ENCODE measurements at regions not wholly inside any gene's neighbourhood (a gene's known extent, or its start where the extent isn't known, plus 50 kb on each side); places are given as distances from the start of the nearest gene placed in this dataset.

DNA sequence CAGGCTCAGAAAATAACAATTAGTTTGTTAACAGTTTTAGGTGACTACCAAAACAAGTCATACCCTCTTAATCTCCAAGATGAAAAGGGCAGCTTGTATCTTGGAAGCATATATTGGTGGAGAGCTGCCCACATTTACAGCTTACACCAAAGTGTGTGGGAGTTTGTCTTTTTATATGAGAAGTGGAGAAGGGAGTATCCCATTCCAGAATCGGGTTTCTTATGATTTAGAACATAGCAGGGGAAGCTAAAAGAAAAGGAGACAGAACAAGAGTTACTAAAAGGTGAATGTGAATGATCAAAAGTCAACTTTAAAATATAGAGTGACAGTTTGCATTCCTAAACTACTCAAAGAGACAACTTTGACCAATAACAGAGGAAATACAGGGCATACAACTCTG lies 338.6 kb upstream of the VWC2 start:
- no peak overlapping the region for H3K4me3 Mint-ChIP-seq

DNA sequence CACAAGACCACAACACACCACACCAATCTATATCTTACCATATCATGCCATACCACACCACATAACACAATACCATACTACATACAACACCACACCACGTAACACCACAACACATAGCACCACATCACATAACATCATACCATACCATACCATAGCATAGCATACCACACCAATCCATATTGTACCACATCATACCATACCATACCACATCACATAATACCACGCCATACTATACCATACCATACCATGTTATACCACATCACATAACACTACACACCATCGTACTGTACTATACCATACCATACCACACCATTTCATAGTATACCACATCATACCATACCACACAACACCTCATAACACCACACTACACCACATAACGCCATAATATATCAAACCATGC lies 335.2 kb upstream of the VWC2 start:
- no peaks in the 10 kb centered on the region for H3K36me3 Mint-ChIP-seq (ENCODE audit: low read depth)
- H3K9me3 Mint-ChIP-seq (ENCODE audit: low read depth): peaks cover 2% of the 10 kb centered on the region
- H3K4me1 Mint-ChIP-seq: no peaks in the 10 kb centered on the region
- DNase-seq (no peak), ATAC-seq (no peak)
- H3K27me3 Mint-ChIP-seq: no peaks in the 10 kb centered on the region
- H3K4me3 Mint-ChIP-seq: no peak overlapping the region
- ChIA-PET POLR2A (no interaction called here), CTCF (no interaction called here)
- H3K27ac Mint-ChIP-seq: no peak overlapping the region
- intact Hi-C loops (cut with DNase I, micrococcal nuclease): no loop called here

More for the DNA sequence above, 338.6 kb upstream of the VWC2 start:
- intact Hi-C loops (cut with DNase I, micrococcal nuclease): no loop called here
- Mint-ChIP-seq H3K36me3 (ENCODE audit: low read depth) (no peaks in the 10 kb centered on the region), H3K27me3 (no peaks in the 10 kb centered on the region), H3K4me1 (no peaks in the 10 kb centered on the region), H3K27ac (no peak overlapping the region), H3K9me3 (ENCODE audit: low read depth) (no peaks in the 10 kb centered on the region)
- ATAC-seq: no peak
- ChIA-PET POLR2A (no interaction called here), CTCF (interaction anchor here (0.6 kb wide), 1 partner anchor 16 kb away, joined by 3 read pairs; no protein-coding TSS in a partner anchor)
- no peak for DNase-seq

DNA sequence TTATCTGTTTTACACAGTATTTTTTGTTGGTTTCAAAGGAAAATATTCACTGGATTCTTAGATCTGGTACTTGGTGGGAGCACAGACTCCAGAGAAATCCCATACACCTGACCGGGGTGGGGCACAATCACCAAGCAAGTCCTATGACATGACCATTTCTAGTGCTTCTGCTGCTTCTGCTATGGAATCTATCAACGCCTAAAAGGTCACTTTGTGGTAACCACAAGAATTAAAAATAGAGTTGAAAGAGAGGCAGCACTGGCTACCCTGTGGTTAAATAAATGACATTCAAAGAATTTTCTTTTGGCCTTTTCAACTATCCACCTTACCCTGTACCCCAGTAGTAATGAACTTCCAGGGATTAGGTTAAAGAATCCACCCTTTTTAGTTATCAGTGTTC lies 329.9 kb upstream of the VWC2 start:
- Mint-ChIP-seq H3K27me3 (no peaks in the 10 kb centered on the region), H3K4me3 (no peak overlapping the region), H3K27ac (no peak overlapping the region), H3K36me3 (ENCODE audit: low read depth) (no peaks in the 10 kb centered on the region), H3K4me1 (no peaks in the 10 kb centered on the region), H3K9me3 (ENCODE audit: low read depth) (peaks cover 5% of the 10 kb centered on the region)
- intact Hi-C loops (cut with DNase I, micrococcal nuclease): no loop called here
- ATAC-seq (no peak), DNase-seq (no peak)
- ChIA-PET CTCF (no interaction called here), POLR2A (no interaction called here)

DNA sequence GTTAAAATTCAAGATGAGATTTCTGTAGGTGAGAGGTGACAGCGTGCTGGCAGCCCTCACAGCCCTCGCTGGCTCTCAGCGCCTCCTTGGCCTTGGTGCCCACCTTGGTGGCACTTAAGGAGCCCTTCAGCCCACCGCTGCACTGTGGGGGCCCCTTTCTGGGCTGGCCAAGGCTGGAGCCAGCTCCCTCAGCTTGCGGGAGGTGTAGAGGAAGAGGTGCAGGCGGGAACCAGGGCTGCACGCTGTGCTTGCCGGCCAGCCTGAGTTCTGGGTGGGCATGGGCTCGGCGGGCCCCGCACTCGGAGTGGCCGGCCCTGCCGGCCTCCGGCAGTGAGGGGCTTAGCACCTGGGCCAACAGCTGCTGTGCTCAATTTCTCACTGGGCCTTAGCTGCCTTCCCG lies 320.0 kb upstream of the VWC2 start:
- CTCF ChIA-PET: no interaction called here
- ATAC-seq (no peak), DNase-seq (no peak)
- H3K4me3 Mint-ChIP-seq: no peak overlapping the region
- no peaks in the 10 kb centered on the region for H3K36me3 Mint-ChIP-seq (ENCODE audit: low read depth)
- H3K27ac Mint-ChIP-seq: no peak overlapping the region
- no peaks in the 10 kb centered on the region for H3K27me3 Mint-ChIP-seq
- H3K4me1 Mint-ChIP-seq: no peaks in the 10 kb centered on the region
- intact Hi-C loops (cut with DNase I, micrococcal nuclease): no loop called here
- H3K9me3 Mint-ChIP-seq (ENCODE audit: low read depth): peaks cover 5% of the 10 kb centered on the region
- POLR2A ChIA-PET: no interaction called here

DNA sequence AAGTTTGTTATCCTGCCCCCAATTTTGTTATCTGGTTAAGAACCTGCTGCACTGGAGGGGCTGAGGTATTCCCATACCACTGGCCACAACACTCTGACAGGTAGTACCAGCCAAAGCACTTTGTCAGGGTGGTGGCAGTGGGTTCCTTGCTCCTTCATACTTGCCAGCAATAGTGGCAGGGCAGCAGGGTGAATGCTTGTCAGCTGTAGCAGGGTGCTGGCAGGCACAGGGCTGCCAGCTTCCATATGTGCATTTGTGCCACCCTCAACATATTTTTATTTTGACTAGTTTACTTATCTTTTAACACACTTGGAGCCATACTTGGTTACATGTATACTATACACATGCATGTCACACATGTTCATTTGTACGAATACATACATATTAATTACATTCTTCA lies 294.0 kb upstream of the VWC2 start:
- DNase-seq: no peak
- ChIA-PET POLR2A (no interaction called here), CTCF (no interaction called here)
- Mint-ChIP-seq H3K4me3 (no peak overlapping the region), H3K36me3 (ENCODE audit: low read depth) (no peaks in the 10 kb centered on the region), H3K4me1 (no peaks in the 10 kb centered on the region), H3K9me3 (ENCODE audit: low read depth) (peaks cover 3% of the 10 kb centered on the region), H3K27ac (no peak overlapping the region), H3K27me3 (no peaks in the 10 kb centered on the region)
- intact Hi-C loops (cut with DNase I, micrococcal nuclease): no loop called here
- ATAC-seq: no peak

DNA sequence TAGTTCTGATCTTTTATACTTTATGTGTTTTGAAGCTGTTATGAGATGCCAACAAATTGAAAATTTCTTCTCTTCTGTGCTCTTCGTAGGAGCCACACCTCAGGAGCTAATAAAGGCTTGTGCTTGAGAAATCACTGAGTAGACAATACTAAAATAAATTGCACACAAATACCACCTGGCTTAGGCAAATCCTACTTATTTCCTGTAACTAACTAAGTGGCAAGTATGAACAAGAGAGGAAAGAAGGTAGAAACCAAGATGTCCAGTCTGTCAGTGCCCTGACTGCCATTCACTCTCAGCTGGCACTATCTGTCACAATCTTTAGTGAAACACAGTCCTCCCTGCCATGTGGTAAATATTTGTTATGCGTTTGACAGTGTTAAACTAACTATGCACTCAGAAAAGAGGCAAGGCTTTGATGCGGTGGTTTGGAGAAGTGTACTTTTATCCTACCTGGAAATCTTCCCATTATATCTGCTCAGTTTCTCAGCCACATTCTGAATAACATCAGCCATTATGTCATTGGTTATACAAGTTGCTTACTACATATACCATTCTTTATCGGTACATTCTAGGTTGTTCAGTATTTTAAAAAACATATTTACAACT lies 293.4 kb upstream of the VWC2 start:
- POLR2A ChIA-PET: no interaction called here
- ATAC-seq (no peak), DNase-seq (no peak)
- Mint-ChIP-seq H3K4me1 (no peaks in the 10 kb centered on the region), H3K9me3 (ENCODE audit: low read depth) (peaks cover 3% of the 10 kb centered on the region), H3K36me3 (ENCODE audit: low read depth) (no peaks in the 10 kb centered on the region), H3K27me3 (no peaks in the 10 kb centered on the region), H3K4me3 (no peak overlapping the region), H3K27ac (no peak overlapping the region)
- CTCF ChIA-PET: interaction anchor here (0.6 kb wide), 1 partner anchor 280 kb away, joined by 4 read pairs; no protein-coding TSS in a partner anchor
- intact Hi-C loops (cut with DNase I, micrococcal nuclease): no loop called here

DNA sequence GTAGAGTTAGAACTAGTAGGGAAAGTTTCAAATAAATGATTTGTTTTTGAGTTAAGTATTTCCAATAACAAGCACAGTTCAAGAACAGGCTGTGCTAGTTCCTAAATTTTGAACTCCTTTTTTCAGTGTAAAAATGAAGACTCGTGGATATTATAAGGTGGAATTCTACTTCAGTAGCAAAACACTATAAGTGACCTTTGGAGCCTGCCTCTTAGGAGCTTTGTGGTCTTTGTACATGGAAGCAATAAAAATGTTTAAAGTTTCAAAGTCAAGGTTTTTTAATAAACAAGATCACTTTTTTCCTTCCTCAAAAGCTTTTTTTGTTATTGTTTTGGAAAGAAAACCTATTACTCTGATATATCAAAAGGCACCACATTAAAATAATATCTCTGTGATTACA lies 292.4 kb upstream of the VWC2 start:
- POLR2A ChIA-PET: no interaction called here
- ATAC-seq: no peak
- Mint-ChIP-seq H3K36me3 (ENCODE audit: low read depth) (no peaks in the 10 kb centered on the region), H3K9me3 (ENCODE audit: low read depth) (peaks cover 3% of the 10 kb centered on the region), H3K27ac (no peak overlapping the region), H3K27me3 (no peaks in the 10 kb centered on the region), H3K4me1 (no peaks in the 10 kb centered on the region), H3K4me3 (no peak overlapping the region)
- CTCF ChIA-PET: no interaction called here
- intact Hi-C loops (cut with DNase I, micrococcal nuclease): no loop called here
- no peak for DNase-seq

DNA sequence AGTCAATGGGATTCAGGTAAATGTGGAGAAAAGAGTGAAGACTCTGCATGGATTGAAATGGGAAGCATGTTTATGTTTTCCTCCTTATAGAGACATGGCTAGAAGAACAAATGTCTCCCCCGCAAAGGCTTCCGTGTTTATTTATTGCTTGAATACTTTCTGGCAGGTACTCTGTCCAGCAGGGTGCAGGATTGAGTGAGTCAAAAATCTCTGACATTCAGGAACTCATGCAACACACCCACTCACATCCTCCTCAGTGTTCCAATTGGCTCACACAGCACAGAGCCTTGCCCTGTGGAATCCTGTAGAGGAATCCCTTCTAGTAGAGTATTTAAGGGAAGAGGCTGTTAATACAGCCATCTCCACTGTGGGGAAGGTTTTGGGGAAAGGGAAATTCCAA lies 290.3 kb upstream of the VWC2 start:
- no peak for ATAC-seq
- CTCF ChIA-PET: no interaction called here

DNA sequence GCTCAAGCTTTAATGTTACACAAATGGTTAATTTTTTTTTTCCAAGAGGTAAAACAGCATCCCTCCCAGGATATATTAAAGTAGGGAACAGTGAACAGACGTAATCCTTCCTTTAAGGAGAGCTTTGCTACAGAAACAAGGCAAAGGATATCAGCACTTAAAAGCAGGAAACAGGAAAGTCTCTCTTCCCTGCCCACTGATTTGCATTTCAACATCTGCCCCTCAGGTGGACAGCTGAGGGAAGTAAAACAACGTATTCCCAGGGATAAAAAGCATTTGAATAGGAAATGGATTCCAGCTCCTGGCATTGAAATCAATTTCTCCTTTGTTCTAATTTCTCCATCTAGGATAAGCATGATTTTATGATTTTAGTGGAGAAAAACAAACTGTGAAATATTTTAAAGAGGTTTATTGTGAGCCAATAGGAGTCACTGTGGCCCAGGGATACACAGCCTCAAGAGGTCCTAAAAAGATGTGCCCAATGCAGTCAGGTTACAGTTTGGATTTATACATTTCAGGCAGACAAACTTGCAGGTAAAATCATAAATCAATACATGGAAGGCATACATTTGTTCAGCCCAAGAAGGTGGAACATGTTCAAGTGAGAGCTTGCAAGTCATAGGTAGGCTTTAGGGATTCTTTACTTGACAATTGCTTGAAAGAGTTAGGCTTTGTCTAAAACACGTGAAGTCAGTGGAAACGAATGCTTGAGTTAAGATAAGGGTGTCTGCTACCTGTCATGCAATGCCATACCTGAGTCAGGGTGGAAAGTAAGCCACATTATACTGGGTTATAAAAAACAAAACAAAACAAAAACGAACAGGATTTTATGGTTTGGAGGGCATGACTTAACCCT lies 286.2 kb upstream of the VWC2 start:
- no peaks in the 10 kb centered on the region for H3K27me3 Mint-ChIP-seq
- DNase-seq: no peak
- no peaks in the 10 kb centered on the region for H3K36me3 Mint-ChIP-seq (ENCODE audit: low read depth)
- no peaks in the 10 kb centered on the region for H3K9me3 Mint-ChIP-seq (ENCODE audit: low read depth)
- H3K4me1 Mint-ChIP-seq: no peaks in the 10 kb centered on the region
- intact Hi-C loops (cut with DNase I, micrococcal nuclease): no loop called here
- H3K4me3 Mint-ChIP-seq: no peak overlapping the region
- ATAC-seq: no peak
- no peak overlapping the region for H3K27ac Mint-ChIP-seq
- ChIA-PET CTCF (interaction anchor here (0.7 kb wide), 1 partner anchor 8 kb away, joined by 3 read pairs; no protein-coding TSS in a partner anchor), POLR2A (no interaction called here)

More for the DNA sequence above, 290.3 kb upstream of the VWC2 start:
- no peaks in the 10 kb centered on the region for H3K4me1 Mint-ChIP-seq
- no peaks in the 10 kb centered on the region for H3K9me3 Mint-ChIP-seq (ENCODE audit: low read depth)
- no peak overlapping the region for H3K27ac Mint-ChIP-seq
- H3K4me3 Mint-ChIP-seq: no peak overlapping the region
- H3K27me3 Mint-ChIP-seq: no peaks in the 10 kb centered on the region
- intact Hi-C loops (cut with DNase I, micrococcal nuclease): no loop called here
- POLR2A ChIA-PET: no interaction called here
- no peak for DNase-seq
- H3K36me3 Mint-ChIP-seq (ENCODE audit: low read depth): no peaks in the 10 kb centered on the region

DNA sequence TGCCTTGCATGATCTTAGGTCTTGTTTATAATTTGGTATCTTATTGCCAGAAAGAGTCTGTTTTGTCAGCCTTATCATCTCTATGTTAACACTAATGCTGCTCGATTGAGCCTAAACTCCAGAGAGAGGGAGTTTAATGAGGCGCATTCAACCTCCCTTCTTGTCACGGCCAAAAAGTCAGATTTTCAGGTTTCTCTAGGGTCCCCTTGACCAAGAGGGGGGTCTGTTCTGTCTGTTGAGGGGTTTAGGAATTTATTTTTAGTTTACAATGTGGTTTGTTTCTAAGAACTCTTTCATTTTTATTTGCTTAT lies 285.7 kb upstream of the VWC2 start:
- Mint-ChIP-seq H3K4me1 (no peaks in the 10 kb centered on the region), H3K9me3 (ENCODE audit: low read depth) (no peaks in the 10 kb centered on the region), H3K36me3 (ENCODE audit: low read depth) (no peaks in the 10 kb centered on the region), H3K27ac (no peak overlapping the region), H3K27me3 (no peaks in the 10 kb centered on the region), H3K4me3 (no peak overlapping the region)
- intact Hi-C loops (cut with DNase I, micrococcal nuclease): no loop called here
- POLR2A ChIA-PET: no interaction called here
- no peak for ATAC-seq
- CTCF ChIA-PET: no interaction called here
- DNase-seq: no peak

DNA sequence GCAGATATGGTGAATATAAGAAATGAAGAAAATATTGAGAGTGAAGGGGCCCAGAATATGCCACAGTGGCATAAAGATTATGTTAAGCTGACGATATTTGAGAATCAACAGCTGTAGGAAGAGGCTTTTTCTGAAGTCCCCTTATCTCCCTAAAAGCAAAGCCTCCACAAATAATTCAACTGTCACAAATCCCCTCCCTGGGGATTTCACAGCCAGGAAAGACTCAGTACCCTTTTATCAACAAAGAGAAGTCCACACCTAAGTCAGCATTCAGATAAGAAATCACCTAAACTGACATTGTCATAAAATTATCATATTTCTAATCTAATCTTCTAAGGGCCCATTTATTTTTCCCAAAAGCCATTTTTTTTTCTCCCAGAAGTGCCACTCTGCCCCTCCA lies 284.9 kb upstream of the VWC2 start:
- ATAC-seq (no peak), DNase-seq (no peak)
- Mint-ChIP-seq H3K36me3 (ENCODE audit: low read depth) (no peaks in the 10 kb centered on the region), H3K27ac (no peak overlapping the region), H3K4me3 (no peak overlapping the region), H3K27me3 (no peaks in the 10 kb centered on the region), H3K9me3 (ENCODE audit: low read depth) (no peaks in the 10 kb centered on the region), H3K4me1 (no peaks in the 10 kb centered on the region)
- POLR2A ChIA-PET: no interaction called here
- CTCF ChIA-PET: interaction anchor here (0.7 kb wide), 1 partner anchor 12 kb away, joined by 3 read pairs; no protein-coding TSS in a partner anchor
- intact Hi-C loops (cut with DNase I, micrococcal nuclease): no loop called here

DNA sequence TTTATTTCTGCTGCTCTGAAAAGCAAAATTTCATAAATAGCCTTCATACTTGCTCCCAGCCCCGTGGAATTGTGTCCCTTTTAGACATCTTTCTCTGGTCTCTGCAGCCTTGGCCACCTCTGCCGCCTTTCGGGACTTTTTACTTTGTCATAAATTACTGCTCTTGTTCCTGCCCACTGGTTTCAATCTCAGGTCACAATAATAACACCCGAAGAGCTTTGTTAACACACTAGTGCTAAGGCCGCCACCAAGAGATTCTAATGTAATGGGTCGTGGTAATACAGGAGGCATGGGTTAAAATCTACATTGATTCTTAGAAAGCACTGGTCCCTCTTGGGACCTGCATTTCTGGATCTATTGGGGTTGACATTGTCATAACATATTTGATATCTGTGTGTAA lies 276.0 kb upstream of the VWC2 start:
- POLR2A ChIA-PET: no interaction called here
- H3K27ac Mint-ChIP-seq: no peak overlapping the region

More for the DNA sequence above, 276.0 kb upstream of the VWC2 start:
- Mint-ChIP-seq H3K9me3 (ENCODE audit: low read depth) (no peaks in the 10 kb centered on the region), H3K36me3 (ENCODE audit: low read depth) (no peaks in the 10 kb centered on the region), H3K4me3 (no peak overlapping the region), H3K27me3 (no peaks in the 10 kb centered on the region), H3K4me1 (no peaks in the 10 kb centered on the region)
- DNase-seq (no peak), ATAC-seq (no peak)
- intact Hi-C loops (cut with DNase I, micrococcal nuclease): no loop called here
- CTCF ChIA-PET: no interaction called here
